Epithelial cell of esophagus (primary cell): ENCODE measurements at regions not wholly inside any gene's neighbourhood (a gene's known extent, or its start where the extent isn't known, plus 50 kb on each side); places are given as distances from the start of the nearest gene placed in this dataset.
A peak's percentile ranks its signal among the peaks of the same experiment; 100 is the strongest.

ENCODE experiments used
- DNase-seq: peaks from one replicate; pipeline ENCODE4 v3.0.0; 2010; ENCODE audit warnings: low read depth
- H3K4me3 ChIP-seq: 2 replicates; pipeline ENCODE4 v1.5.1; 2011; ENCODE audit warnings: mild to moderate bottlenecking, low read length, control low read depth
- TF ChIP-seq, protein P1 (sequence below): IDR thresholded peaks from 2 replicates; pipeline ENCODE4 v1.5.1; 2011; ENCODE audit warnings: low read depth, mild to moderate bottlenecking, low read length, control low read depth, inconsistent platforms; ENCODE audit not compliant: insufficient read depth; ENCODE audit errors: missing control alignments

DNA sequence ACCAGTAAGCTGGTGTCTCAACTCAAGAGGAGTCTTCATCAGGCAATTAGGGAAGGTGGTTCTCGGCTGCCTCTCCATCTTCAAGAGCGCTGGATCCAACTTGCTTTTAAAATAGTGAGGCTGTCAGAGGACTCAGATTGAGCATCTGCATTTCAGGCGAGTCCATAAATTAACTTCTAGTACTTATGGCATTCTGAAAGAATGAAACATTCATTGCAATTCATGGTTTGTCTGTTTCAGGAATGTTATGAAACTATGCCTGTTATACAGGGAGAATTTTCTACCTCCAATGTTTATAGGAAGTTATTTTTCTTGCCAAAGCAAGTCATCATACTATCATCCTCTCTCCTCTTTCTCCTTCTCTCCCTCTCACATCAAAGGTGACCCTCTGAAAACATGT lies 883.2 kb downstream of the SLC4A3 start:
- DNase-seq, result no peak
- TF ChIP-seq, protein P1, sequence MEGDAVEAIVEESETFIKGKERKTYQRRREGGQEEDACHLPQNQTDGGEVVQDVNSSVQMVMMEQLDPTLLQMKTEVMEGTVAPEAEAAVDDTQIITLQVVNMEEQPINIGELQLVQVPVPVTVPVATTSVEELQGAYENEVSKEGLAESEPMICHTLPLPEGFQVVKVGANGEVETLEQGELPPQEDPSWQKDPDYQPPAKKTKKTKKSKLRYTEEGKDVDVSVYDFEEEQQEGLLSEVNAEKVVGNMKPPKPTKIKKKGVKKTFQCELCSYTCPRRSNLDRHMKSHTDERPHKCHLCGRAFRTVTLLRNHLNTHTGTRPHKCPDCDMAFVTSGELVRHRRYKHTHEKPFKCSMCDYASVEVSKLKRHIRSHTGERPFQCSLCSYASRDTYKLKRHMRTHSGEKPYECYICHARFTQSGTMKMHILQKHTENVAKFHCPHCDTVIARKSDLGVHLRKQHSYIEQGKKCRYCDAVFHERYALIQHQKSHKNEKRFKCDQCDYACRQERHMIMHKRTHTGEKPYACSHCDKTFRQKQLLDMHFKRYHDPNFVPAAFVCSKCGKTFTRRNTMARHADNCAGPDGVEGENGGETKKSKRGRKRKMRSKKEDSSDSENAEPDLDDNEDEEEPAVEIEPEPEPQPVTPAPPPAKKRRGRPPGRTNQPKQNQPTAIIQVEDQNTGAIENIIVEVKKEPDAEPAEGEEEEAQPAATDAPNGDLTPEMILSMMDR, result no peak
- no peak overlapping the region for H3K4me3 ChIP-seq

DNA sequence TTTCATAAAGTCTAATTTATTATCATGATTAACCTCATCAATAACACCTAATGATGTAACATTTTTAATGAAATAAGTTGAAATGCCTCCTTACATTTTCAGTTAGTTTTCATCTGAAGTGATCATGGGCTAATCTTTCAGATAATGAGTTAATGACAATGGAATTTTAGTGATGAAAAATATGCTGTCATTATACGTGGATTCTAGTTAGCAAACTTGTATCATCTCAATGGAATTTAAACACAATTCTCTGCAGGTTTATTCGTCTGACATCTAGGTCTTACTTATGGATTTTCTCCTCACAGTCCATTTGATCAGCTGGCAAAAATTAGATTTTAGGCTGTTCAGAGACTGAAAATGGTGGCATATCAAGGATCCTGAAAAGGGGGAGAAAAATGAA lies 885.0 kb downstream of the SLC4A3 start:
- no peak overlapping the region for H3K4me3 ChIP-seq
- TF ChIP-seq, protein P1, result no peak
- DNase-seq, result peak; percentile 64

DNA sequence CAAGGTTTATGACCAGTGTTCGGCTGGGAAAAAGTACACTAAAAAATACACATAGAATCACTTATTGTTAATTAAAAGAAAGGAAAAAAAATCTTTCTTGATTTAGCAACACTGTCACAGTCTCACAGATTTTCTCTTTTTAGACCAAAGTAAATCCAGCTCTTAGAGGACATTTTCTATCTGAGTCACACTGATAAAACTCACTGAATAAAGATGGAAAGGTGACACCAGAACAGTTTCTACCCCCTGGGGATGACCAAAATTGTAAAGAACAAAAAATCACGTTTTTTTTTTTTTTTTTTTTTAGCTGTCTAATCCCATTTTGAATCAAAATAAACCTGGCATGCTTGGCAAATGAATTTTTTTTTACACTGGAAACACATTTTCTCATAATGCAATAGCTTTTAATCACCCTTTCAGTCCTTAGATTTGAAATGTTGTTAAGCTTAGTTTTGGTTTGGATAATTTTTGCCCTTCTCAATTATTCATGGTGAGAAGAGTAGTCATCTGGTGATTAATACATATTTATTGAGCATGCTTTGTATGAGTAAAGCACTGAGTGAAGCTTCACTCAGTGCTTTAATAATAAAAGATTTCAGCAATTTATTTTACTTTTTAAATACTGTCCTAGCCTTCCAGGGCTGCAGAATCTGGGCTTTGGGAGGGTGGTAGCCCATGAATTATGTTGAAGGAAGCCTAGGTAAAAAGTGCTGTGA lies 886.3 kb downstream of the SLC4A3 start:
- TF ChIP-seq, protein P1, result no peak
- no peak overlapping the region for H3K4me3 ChIP-seq
- DNase-seq, result peak; percentile 63

DNA sequence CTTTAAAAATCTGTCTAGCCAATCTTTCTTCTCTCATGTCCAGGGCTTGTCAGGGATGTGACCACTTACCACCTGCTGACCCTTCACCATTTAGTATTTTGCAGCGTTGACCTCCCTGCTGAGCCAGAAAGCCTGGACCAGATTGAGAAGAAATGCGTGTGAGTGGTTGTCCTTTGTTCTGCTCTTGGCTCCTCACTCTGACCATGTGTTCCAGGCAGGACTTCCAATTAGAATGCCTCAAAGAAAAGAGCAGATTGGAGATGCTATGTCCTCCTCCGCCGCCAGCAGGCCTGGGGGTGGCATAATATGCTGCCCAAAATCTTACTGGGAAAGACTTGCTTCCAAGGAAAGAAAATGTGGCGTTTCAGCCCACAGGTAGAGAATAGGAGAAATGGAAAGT lies 894.1 kb downstream of the SLC4A3 start:
- H3K4me3 ChIP-seq, result no peak overlapping the region
- TF ChIP-seq, protein P1, result no peak
- no peak for DNase-seq

DNA sequence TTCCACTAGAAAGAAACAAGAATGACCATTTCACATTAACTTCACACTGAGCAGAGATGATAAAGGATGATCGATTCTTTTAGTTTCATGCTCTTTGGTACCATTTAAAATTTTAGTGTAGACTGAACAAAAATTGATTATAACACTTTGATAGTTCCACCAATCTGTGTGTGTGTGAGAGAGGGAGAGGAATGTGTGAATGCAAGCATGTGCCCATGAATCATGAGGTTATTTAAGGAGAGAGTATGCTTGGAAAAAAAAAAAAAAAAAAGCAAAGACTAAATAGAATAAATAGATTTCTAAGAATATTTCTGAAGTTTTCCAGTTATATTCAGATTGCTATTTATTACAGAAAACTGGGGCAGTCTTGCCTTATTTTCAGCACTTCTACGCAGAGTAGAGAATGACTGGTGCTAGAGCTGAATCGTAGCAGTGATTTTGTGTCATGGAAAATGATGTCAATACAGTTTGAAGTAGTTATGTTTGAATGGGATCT lies 900.8 kb downstream of the SLC4A3 start:
- TF ChIP-seq, protein P1, result no peak
- H3K4me3 ChIP-seq, result no peak overlapping the region
- DNase-seq, result peak; percentile 44

DNA sequence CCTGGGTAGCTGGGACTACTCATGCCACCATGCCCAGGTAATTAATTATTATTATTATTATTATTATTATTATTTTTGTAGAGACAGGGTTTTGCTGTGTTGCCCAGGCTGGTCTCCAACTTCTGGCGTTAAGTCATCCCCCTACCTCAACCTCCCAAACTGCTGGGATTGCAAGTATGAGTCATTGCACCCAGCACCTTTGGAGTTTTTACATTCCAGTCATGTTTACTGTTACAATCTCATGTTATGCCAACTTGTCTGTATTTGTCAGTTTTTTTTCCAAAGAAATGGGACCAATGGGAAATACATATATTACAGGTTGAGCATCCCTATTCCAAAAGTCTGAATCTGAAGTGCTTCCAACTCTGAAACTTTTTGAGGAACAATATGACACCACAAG lies 903.8 kb downstream of the SLC4A3 start:
- no peak overlapping the region for H3K4me3 ChIP-seq
- DNase-seq, result peak; percentile 33
- TF ChIP-seq, protein P1, result no peak

DNA sequence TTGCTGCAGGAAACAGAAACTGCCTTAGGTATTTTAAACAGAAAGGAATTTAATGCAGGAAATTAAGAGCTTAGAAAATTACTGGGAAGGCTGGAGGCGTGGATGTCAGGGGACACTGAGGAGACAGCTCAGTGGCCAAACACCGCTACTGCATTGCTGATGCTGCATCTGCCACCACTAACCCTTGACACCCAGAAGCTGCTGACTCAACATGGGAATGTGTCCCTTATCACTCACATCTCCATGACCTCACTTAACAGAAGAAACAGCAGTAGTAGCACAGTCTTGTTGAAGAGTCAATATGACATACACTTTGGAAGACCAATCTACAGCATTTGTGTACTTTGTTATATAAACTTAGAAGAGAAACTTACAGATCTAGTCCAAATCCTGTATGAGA lies 906.1 kb downstream of the SLC4A3 start:
- no peak overlapping the region for H3K4me3 ChIP-seq
- peak; percentile 54 for DNase-seq
- TF ChIP-seq, protein P1, result peak; percentile 43
